Bronchial epithelial cell (primary cell): ENCODE measurements at regions not wholly inside any gene's neighbourhood (a gene's known extent, or its start where the extent isn't known, plus 50 kb on each side); places are given as distances from the start of the nearest gene placed in this dataset.

ENCODE experiments used
- DNase-seq: peaks from one replicate; pipeline ENCODE4 v3.0.0-alpha.2; 2010; ENCODE audit warnings: low read depth
- FAIRE-seq: peaks from 2 replicates; lab custom pipeline; 2011; peaks lifted over from hg19 to GRCh38; lab: Jason Lieb, UNC
- H3K27me3 ChIP-seq: 2 replicates; pipeline ENCODE4 v1.5.1; 2011; ENCODE audit warnings: low read length; ENCODE audit not compliant: control insufficient read depth, insufficient read depth
- H3K36me3 ChIP-seq: 2 replicates; pipeline ENCODE4 v1.5.1; 2011; ENCODE audit warnings: low read length; ENCODE audit not compliant: control insufficient read depth, insufficient read depth
- H3K4me3 ChIP-seq: 2 replicates; pipeline ENCODE4 v1.5.1; 2011; ENCODE audit warnings: mild to moderate bottlenecking, low read depth, low read length, control low read depth
- CTCF ChIP-seq: IDR thresholded peaks from 2 replicates; pipeline ENCODE4 v1.5.1; 2011; ENCODE audit warnings: mild to moderate bottlenecking, moderate library complexity, low read length, control low read depth, inconsistent platforms; ENCODE audit not compliant: insufficient read depth, severe bottlenecking

- Histone ChIP-seq H3K36me3 (no peaks in the 10 kb centered on the region), H3K27me3 (no peaks in the 10 kb centered on the region), H3K4me3 (no peak overlapping the region)
- FAIRE-seq (no peak), DNase-seq (no peak)
- TF ChIP-seq CTCF, result no peak
Observed at GRCh38 chr13:33366469-33367062, 81.0 kb upstream of the STARD13 start.

- DNase-seq (no peak), FAIRE-seq (no peak)
- Histone ChIP-seq H3K27me3 (no peaks in the 10 kb centered on the region), H3K36me3 (no peaks in the 10 kb centered on the region), H3K4me3 (no peak overlapping the region)
- no peak for TF ChIP-seq CTCF
Observed at GRCh38 chr13:33367171-33367895, 81.8 kb upstream of the STARD13 start.

GRCh38 chr13:33367926-33368325 lies 82.4 kb upstream of the STARD13 start:
- no peak overlapping the region for H3K4me3 ChIP-seq
- no peak for FAIRE-seq
- TF ChIP-seq CTCF, result no peak
- H3K27me3 ChIP-seq, result no peaks in the 10 kb centered on the region
- no peak for DNase-seq
- H3K36me3 ChIP-seq, result no peaks in the 10 kb centered on the region

GRCh38 chr13:33369073-33369472 lies 83.5 kb upstream of the STARD13 start:
- no peak for TF ChIP-seq CTCF
- no peak overlapping the region for H3K4me3 ChIP-seq
- H3K27me3 ChIP-seq, result no peaks in the 10 kb centered on the region
- H3K36me3 ChIP-seq, result no peaks in the 10 kb centered on the region
- no peak for FAIRE-seq
- no peak for DNase-seq

- Histone ChIP-seq H3K4me3 (no peak overlapping the region), H3K36me3 (no peaks in the 10 kb centered on the region), H3K27me3 (no peaks in the 10 kb centered on the region)
- FAIRE-seq (no peak), DNase-seq (no peak)
- TF ChIP-seq CTCF, result no peak
Observed at GRCh38 chr13:33372251-33372919, 86.8 kb upstream of the STARD13 start.
